ENCODE measurements at regions not wholly inside any gene's neighbourhood (a gene's known extent, or its start where the extent isn't known, plus 50 kb on each side); places are given as distances from the start of the nearest gene placed in this dataset.

DNA sequence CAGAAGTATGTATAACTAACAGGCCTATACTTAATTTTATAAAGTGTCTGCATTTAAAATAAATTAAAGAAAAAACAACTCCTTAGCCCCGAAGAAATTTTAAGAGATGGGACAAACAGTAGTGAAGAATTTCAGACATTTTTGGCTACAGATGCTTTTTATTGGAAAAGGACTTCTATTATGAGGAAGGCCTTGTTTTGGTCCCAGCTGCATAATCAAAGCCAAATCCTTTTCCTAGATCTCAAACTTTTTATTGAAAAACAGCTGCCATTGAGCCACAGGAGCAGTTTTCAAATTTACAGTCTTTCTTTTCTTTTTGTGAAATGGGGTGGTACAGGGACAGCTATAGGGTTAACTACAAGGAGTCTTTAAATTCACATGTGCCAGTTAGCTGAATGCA is 51.3 kb upstream of the SETBP1 start:
- no peak for TF ChIP-seq CTCF (IDR thresholded peaks at IDR 0.05; ENCODE audit: borderline replicate concordance, extremely low read depth, insufficient read depth)
- Histone ChIP-seq H3K36me3 (ENCODE audit: control insufficient read depth in 2 of 3, insufficient read depth in 3 of 3, low read length in 3 of 3) (no peaks in the 10 kb centered on the region), H3K9ac (ENCODE audit: low read length in 3 of 3) (no peak overlapping the region), H3K27ac (ENCODE audit: low read depth in 2 of 2, low read length in 2 of 2) (no peak overlapping the region), H3K9me3 (ENCODE audit: control insufficient read depth in 2 of 3, insufficient read depth in 1 of 3, low read length in 3 of 3) (no peaks in the 10 kb centered on the region), H3K27me3 (ENCODE audit: control insufficient read depth, insufficient read depth, low read length) (no peaks in the 10 kb centered on the region), H3K4me3 (ENCODE audit: low read length in 3 of 3) (no peak overlapping the region), H3K4me1 (ENCODE audit: control insufficient read depth in 2 of 3, insufficient read depth in 2 of 3, low read depth in 1 of 3, low read length in 3 of 3) (peaks cover 0 to 2% (median 0%) of the 10 kb centered on the region in 3 donors)
- no peak for DNase-seq
- intact Hi-C loops (cut with DNase I), result no loop called here
- FAIRE-seq, result no peak

GRCh38 chr18:44630118-44630517 is 50.6 kb upstream of the SETBP1 start:
- Histone ChIP-seq H3K27ac (ENCODE audit: low read depth in 2 of 2, low read length in 2 of 2) (no peak overlapping the region), H3K9me3 (ENCODE audit: control insufficient read depth in 2 of 3, insufficient read depth in 1 of 3, low read length in 3 of 3) (no peaks in the 10 kb centered on the region), H3K36me3 (ENCODE audit: control insufficient read depth in 2 of 3, insufficient read depth in 3 of 3, low read length in 3 of 3) (no peaks in the 10 kb centered on the region), H3K9ac (ENCODE audit: low read length in 3 of 3) (no peak overlapping the region), H3K4me3 (ENCODE audit: low read length in 3 of 3) (no peak overlapping the region), H3K4me1 (ENCODE audit: control insufficient read depth in 2 of 3, insufficient read depth in 2 of 3, low read depth in 1 of 3, low read length in 3 of 3) (peaks cover 0 to 2% (median 0%) of the 10 kb centered on the region in 3 donors), H3K27me3 (ENCODE audit: control insufficient read depth, insufficient read depth, low read length) (no peaks in the 10 kb centered on the region)
- FAIRE-seq (no peak), DNase-seq (no peak)
- intact Hi-C loops (cut with DNase I), result no loop called here
- TF ChIP-seq CTCF (IDR thresholded peaks at IDR 0.05; ENCODE audit: borderline replicate concordance, extremely low read depth, insufficient read depth), result no peak

Measured in kidney (tissue), 13 donors.